Muscle of arm (tissue), 1 donor: ENCODE measurements at regions not wholly inside any gene's neighbourhood (a gene's known extent, or its start where the extent isn't known, plus 50 kb on each side); places are given as distances from the start of the nearest gene placed in this dataset.
"Not testable (repeated sequence)": the region's sequence is repeated elsewhere in the genome, so short reads cannot be mapped to it uniquely, and the experiment has no call there.

ENCODE experiments used
- DNase-seq: peaks from one replicate; pipeline ENCODE4 v3.0.0-alpha.2; 2013

DNA sequence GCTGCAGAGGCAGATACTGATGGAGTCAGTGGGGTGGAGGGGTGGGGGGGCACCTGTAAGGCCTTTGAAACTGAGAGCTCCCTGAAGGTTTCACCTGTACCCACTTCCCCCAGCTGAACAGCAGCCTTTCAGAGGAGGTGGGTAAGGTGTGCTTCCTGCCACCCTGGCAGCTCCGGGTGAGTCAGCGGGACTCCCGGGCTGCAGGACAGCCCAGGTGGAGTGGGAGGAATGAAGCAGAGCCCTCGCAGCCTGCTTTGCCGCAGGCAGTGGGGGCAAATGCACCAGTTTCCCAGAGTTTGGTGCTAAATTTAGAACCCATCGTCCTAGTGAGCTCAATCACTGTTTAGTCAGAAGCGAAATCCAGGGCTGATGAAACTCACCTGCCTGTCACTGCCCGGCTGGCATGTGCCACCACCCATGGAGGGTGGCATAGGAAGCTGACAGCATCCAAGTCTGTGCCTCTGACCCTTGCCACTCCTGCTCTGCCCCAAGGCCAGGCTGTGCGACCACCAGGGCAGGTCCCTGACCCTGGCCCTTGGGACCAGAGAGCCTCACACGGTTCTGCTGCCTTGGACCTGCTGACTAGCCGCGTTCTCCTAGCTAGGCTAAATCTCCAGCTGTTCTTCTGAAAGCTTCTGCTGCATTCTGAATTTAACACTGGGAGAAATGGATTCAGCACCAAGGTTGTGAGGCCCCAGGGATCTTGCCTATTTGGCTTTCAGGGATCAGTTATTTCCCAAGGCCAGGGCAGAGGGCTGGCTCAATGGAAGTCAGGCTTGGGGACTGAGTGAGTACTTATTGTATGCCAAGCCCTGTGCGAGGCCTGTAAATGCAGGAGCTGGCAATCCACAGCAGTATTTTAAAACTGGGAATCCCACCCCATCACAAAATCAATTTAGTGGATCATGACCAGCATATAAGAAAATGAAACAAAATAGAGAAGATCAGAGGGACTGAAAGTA is 67.3 kb upstream of the RASGRF1 start:
- DNase-seq, result no peak

DNA sequence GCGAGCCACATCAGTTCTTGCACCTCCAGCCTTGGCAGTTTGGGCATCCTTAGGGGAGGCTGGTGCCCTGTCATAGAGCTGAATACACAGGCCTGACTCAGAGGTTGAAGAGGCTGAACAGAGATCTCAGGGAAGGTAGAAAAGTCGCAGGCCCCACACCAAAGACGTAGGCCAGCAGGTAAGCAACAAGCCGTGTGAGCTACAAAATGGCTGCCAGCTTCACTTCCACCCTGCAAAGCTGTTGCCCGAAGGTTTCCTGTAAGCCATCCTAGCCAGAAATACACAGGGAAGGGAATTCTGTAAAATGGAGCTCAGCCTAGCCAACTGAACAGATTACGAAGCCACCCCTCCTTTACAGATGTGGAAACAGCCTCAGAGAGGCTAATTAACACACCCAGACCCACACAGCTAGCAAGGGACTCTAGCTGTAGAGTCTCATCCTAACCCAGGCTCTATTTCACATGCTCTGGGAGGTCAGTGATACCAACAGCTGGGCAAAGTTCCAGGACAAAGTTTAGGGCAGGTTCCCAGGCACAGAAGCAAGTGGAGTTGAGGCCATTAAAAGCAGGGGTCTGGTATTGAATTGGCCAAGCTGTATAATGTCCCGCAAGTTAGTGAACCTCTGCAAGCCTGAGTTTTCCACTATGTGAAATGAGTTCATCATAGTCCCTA is 66.3 kb upstream of the RASGRF1 start:
- DNase-seq, result no peak

DNA sequence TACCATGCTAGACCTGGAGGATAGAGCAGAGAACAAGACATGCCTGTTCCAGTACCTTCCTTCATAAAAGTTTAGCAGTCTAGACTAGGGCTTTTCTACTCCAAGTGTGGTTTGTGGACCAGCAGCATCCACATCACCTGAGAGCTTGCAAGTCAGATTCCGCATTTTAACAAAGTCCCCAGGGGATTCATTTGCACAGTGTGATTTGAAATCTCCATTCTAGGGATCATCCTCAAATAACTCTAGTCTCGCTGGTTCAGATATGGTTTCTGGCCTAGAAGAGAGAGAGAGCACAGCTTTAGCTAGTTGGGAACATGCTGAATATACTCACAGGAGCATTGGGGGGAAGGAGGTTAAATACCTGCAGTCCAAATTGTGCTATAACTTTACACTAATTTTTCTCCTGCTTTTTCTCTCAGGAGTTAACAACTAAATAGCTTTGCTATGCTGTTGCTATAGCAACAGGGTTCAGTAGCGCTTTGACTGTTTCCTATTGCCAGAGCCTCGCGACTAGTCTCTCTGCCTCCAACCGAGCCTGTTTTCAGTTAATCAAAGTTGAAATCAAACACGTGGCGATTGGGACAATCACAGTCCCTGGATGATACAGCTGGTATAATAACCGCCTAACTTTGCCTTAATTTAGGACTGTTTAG is 64.0 kb upstream of the RASGRF1 start:
- DNase-seq, result peak; percentile 9

DNA sequence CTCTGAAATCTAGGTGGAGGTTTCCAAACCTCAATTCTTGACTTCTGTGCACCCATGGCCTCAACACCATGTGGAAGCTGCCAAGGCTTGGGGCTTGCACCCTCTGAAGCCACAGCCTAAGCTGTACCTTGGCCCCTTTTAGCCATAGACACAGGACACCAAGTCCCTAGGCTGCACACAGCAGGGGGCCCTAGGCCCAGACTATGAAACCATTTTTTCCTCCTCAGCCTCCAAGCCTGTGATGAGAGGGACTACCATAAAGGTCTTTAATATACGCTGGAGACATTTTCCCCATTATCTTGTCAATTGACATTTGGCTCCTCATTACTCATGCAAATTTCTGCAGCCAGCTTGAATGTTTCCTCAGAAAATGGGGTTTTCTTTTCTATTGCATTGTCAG is 53.7 kb upstream of the RASGRF1 start:
- not testable (repeated sequence) for DNase-seq

DNA sequence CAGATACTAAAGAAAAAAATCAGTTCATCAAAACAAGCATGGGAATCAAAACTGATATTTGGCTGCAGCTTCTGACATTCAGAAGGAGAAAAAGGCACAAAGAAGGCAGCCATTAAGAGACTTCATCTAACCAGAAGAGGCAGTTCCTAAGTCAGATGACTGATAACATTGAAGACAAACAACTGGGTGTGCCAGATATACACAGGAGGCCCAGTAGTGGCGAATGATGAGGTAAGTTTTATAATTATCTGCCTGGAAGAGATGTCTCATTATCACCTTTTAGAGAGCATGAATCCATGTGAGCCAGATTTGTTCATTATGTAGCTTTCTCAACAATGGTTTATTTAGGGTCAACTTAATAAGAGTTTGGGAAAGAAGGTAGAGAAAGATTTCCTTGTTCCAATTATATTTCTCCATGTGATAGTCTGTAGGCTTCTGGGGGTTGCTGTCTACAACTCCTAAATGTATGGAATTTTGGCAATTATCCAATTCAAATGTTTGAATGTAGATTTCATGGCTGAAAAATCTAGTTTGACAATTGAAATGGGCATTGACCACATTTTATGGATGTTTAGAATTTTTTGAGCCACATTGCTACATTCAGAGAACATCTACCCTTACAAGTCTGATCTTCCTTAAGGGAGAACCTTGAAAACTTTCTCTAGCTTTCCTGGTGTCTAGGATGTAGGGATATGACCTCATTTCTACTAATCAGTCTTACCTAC is 50.4 kb upstream of the RASGRF1 start:
- DNase-seq, result no peak
